Mesenchymal stem cell (in vitro differentiated cells and primary cell): ENCODE measurements at regions not wholly inside any gene's neighbourhood (a gene's known extent, or its start where the extent isn't known, plus 50 kb on each side); places are given as distances from the start of the nearest gene placed in this dataset.

Experiments used
- DNase-seq: peaks from one replicate; pipeline ENCODE4 v3.0.0-alpha.2; 2013
- H2AFZ ChIP-seq: one replicate; pipeline ENCODE4 v1.6.1; 2013; ENCODE audit warnings: low read depth, mild to moderate bottlenecking, control low read depth, inconsistent platforms, low read length, moderate library complexity
- H2AK5ac ChIP-seq: 2 replicates; pipeline ENCODE4 v1.6.1; 2013; ENCODE audit warnings: low read length, moderate library complexity, mild to moderate bottlenecking, inconsistent platforms; ENCODE audit not compliant: severe bottlenecking
- H2BK120ac ChIP-seq: one replicate; pipeline ENCODE4 v1.6.1; 2013; ENCODE audit warnings: low read depth, mild to moderate bottlenecking, inconsistent platforms, low read length, moderate library complexity
- H2BK12ac ChIP-seq, 2 experiments: one replicate each; pipeline ENCODE4 v1.6.1; 2013; ENCODE audit warnings: inconsistent platforms in 2 of 2, low read length in 2 of 2, mild to moderate bottlenecking in 2 of 2, moderate library complexity in 2 of 2, control low read depth in 1 of 2
- H2BK15ac ChIP-seq: one replicate; pipeline ENCODE4 v1.6.1; 2013; ENCODE audit warnings: mild to moderate bottlenecking, low read depth, inconsistent platforms; ENCODE audit not compliant: poor library complexity, severe bottlenecking
- H2BK5ac ChIP-seq: 2 replicates; pipeline ENCODE4 v1.6.1; 2013; ENCODE audit warnings: low read depth, mild to moderate bottlenecking, low read length, control low read depth, inconsistent platforms; ENCODE audit not compliant: poor library complexity, severe bottlenecking
- H3K14ac ChIP-seq, 2 experiments: one replicate each; pipeline ENCODE4 v1.6.1; 2013; ENCODE audit warnings: inconsistent platforms in 2 of 2, low read length in 2 of 2, control low read depth in 1 of 2, mild to moderate bottlenecking in 1 of 2, moderate library complexity in 1 of 2
- H3K18ac ChIP-seq, 2 experiments: one replicate each; pipeline ENCODE4 v1.6.1; 2013; ENCODE audit warnings: inconsistent platforms in 2 of 2, low read length in 2 of 2, control low read depth in 1 of 2, low read depth in 1 of 2, mild to moderate bottlenecking in 1 of 2
- H3K23ac ChIP-seq, 2 experiments: one replicate each; pipeline ENCODE4 v1.6.1; 2013; ENCODE audit warnings: inconsistent platforms in 2 of 2, low read length in 2 of 2, mild to moderate bottlenecking in 2 of 2, moderate library complexity in 2 of 2, control low read depth in 1 of 2
- H3K27ac ChIP-seq: 2 replicates; pipeline ENCODE4 v1.5.1; 2013; ENCODE audit warnings: mild to moderate bottlenecking, moderate library complexity, low read length, control low read depth, inconsistent platforms; ENCODE audit not compliant: poor library complexity, severe bottlenecking
- H3K27me3 ChIP-seq, 2 experiments: 2 replicates each; pipeline versions ENCODE4 v1.6.1 to v1.7.0; 2013; ENCODE audit warnings: low read length in 2 of 2, mild to moderate bottlenecking in 2 of 2, moderate library complexity in 2 of 2, control low read depth in 1 of 2, inconsistent platforms in 1 of 2; ENCODE audit not compliant: control insufficient read depth in 1 of 2, insufficient read depth in 1 of 2
- H3K36me3 ChIP-seq, 2 experiments: 2 replicates each; pipeline versions ENCODE4 v1.6.1 to v1.7.0; 2013; ENCODE audit warnings: low read length in 2 of 2, control low read depth in 1 of 2, inconsistent platforms in 1 of 2, low read depth in 1 of 2, mild to moderate bottlenecking in 1 of 2; ENCODE audit not compliant: insufficient read depth in 2 of 2, control insufficient read depth in 1 of 2
- H3K4ac ChIP-seq, 2 experiments: one replicate each; pipeline ENCODE4 v1.6.1; 2013; ENCODE audit warnings: inconsistent platforms in 2 of 2, low read length in 2 of 2, mild to moderate bottlenecking in 2 of 2, moderate library complexity in 2 of 2, control low read depth in 1 of 2, low read depth in 1 of 2
- H3K4me1 ChIP-seq: 2 replicates; pipeline ENCODE4 v1.6.1; 2013; ENCODE audit warnings: low read depth, low read length, control low read depth; ENCODE audit not compliant: control insufficient read depth, insufficient read depth
- H3K4me2 ChIP-seq: 2 replicates; pipeline ENCODE4 v1.6.1; 2013; ENCODE audit warnings: low read length, mild to moderate bottlenecking, inconsistent platforms; ENCODE audit not compliant: poor library complexity, severe bottlenecking
- H3K4me3 ChIP-seq, 2 experiments: 2 replicates each; pipeline versions ENCODE4 v1.5.1 to v1.7.0; 2013; ENCODE audit warnings: low read length in 2 of 2, mild to moderate bottlenecking in 2 of 2, control low read depth in 1 of 2, low read depth in 1 of 2; ENCODE audit not compliant: insufficient read depth in 1 of 2
- H3K79me1 ChIP-seq: replicated peaks from 2 replicates; pipeline ENCODE4 v1.6.1; 2013; ENCODE audit warnings: mild to moderate bottlenecking, control low read depth, low read length, inconsistent platforms; ENCODE audit not compliant: poor library complexity, severe bottlenecking
- H3K9ac ChIP-seq: 2 replicates; pipeline ENCODE4 v1.7.0; 2013; ENCODE audit warnings: mild to moderate bottlenecking, low read length, moderate library complexity
- H3K9me3 ChIP-seq: 2 replicates; pipeline ENCODE4 v1.7.0; 2013; ENCODE audit warnings: mild to moderate bottlenecking, low read length; ENCODE audit not compliant: control insufficient read depth
- H4K8ac ChIP-seq: one replicate; pipeline ENCODE4 v1.6.1; 2013; ENCODE audit warnings: inconsistent platforms, mild to moderate bottlenecking, low read length, moderate library complexity
- H4K91ac ChIP-seq: one replicate; pipeline ENCODE4 v1.6.1; 2013; ENCODE audit warnings: mild to moderate bottlenecking, low read length, inconsistent platforms
- WGBS: methylation state at CpG from one replicate; pipeline ENCODE4 v1.1.7; 2013; ENCODE audit warnings: mixed read lengths; 5-methylcytosine and 5-hydroxymethylcytosine counted together

DNA sequence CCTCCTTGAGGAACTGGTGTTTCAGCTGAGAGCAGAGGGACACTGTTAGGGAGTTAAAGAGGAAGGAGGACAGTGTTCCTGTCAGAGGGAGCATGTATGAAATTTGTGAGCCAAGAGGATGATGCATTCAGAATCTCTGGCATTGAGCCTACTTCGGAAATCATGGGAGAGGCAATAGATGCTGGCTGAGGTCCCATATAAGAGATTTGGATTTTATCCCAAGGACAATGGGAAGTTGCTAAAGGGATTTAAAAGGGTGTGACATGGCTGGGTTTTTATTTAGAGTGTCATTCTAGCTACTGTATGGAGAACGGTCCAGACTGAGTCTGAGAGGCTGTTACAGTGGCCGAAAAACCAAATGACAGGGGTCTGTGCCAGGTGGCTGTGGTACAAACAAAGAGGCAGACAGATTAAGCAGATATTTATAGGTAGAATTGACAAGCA is 403.2 kb upstream of the B3GALT2 start:
- Histone ChIP-seq H3K4me2 (no peak overlapping the region), H3K27ac (no peak overlapping the region), H3K4me1 (peaks cover 4% of the 10 kb centered on the region), H2AFZ (no peak overlapping the region), H4K8ac (no peak overlapping the region), H3K27me3 (no peaks in the 10 kb centered on the region), H3K4me3 (no peak overlapping the region), H3K9me3 (no peaks in the 10 kb centered on the region), H4K91ac (no peak overlapping the region), H3K14ac (no peak overlapping the region), H2BK15ac (no peak overlapping the region), H3K4ac (no peak overlapping the region), H3K9ac (no peak overlapping the region), H3K18ac (no peak overlapping the region), H2BK5ac (no peak overlapping the region), H2BK12ac (no peak overlapping the region), H3K23ac (no peak overlapping the region), H2BK120ac (no peak overlapping the region), H2AK5ac (peak overlapping the region; percentile 75), H3K79me1 (no peaks in the 10 kb centered on the region), H3K36me3 (no peaks in the 10 kb centered on the region)
- DNase-seq, result no peak
- WGBS, result 87% methylated on average over 3 of the region's 3 CpGs

DNA sequence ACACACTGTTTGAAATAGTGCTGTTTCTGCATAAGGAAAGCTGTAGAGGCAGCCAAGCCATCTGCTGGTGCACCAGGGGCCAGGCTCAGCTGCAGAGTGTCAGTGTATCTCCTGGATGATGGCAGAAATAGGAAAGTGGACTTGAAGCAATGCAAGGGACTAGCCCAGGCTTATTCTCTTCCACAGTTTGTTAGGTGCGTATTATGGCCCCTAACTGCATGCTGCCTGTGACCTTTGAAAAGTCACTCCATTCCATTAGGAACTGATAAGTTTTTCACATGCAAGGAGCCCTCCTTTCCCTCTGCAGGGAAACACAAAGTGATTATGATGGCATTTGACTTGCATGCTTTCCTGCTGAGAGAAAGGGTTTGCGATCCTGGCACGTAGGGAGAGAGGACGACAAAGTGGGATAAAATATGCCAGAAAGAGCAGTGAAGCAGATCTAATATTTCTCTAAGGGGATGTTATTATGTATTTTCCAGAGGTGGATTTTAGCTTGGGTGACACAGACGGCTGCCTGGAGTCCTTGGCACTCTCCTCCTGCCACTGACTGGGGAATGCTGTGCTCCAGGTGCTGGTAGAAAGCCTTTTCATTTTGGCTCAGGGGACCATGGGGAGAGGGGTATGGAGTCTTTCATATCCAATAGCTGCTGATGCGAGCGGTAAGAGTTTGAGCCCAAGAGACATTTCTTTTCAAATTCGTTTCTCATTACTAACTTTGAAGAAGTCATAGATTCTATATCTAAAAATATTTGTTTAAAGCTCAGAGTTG is 402.1 kb upstream of the B3GALT2 start:
- H3K14ac ChIP-seq, result no peak overlapping the region

DNA sequence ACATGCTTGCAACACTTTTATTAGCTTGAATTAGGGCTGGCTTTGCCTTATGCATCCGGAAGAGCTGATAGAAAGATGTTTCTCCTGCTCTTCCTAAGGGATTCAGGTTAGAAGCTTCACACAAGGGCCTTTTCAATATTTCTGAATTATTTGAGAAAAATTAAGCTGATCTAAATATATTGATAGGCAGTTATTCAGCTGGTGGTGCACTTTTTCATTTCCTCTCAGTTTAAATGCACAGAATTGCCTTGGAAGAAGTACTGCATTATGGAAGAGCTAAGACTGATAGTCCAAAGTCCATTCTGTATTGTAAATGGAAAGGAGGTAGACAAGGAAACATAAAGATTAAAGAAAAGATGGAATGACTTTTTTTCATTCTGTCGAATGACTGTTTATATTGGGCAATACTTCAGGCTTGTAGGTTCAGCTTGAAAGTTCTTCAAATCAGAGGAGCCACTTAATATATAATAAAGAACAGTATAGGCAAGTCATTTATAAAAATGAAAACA is 398.4 kb upstream of the B3GALT2 start:
- H3K79me1 ChIP-seq, result no peaks in the 10 kb centered on the region
- H3K27me3 ChIP-seq, result no peaks in the 10 kb centered on the region
- no peak overlapping the region for H3K27ac ChIP-seq
- H3K4me1 ChIP-seq, result peaks cover 6% of the 10 kb centered on the region
- no peak overlapping the region for H2BK120ac ChIP-seq
- no peak overlapping the region for H3K18ac ChIP-seq
- no peak overlapping the region for H2AK5ac ChIP-seq
- H2AFZ ChIP-seq, result no peak overlapping the region
- WGBS, result 93% methylated on average over 2 of the region's 2 CpGs
- H3K36me3 ChIP-seq, result no peaks in the 10 kb centered on the region
- no peak overlapping the region for H3K4me3 ChIP-seq
- H2BK12ac ChIP-seq, result no peak overlapping the region
- no peak overlapping the region for H3K14ac ChIP-seq
- no peak overlapping the region for H2BK5ac ChIP-seq
- no peak overlapping the region for H3K9ac ChIP-seq
- no peak overlapping the region for H4K91ac ChIP-seq
- no peak overlapping the region for H4K8ac ChIP-seq
- H3K4ac ChIP-seq, result no peak overlapping the region
- H2BK15ac ChIP-seq, result no peak overlapping the region
- no peak overlapping the region for H3K23ac ChIP-seq
- no peak overlapping the region for H3K4me2 ChIP-seq
- H3K9me3 ChIP-seq, result no peaks in the 10 kb centered on the region
- DNase-seq, result no peak

More for the DNA sequence above, 402.1 kb upstream of the B3GALT2 start:
- Histone ChIP-seq H3K23ac (no peak overlapping the region), H3K9me3 (no peaks in the 10 kb centered on the region), H2BK12ac (no peak overlapping the region), H2BK120ac (no peak overlapping the region), H3K79me1 (no peaks in the 10 kb centered on the region), H3K4me2 (peak overlapping the region; percentile 17), H3K27ac (peak overlapping the region; percentile 1), H3K9ac (no peak overlapping the region), H3K18ac (no peak overlapping the region), H2AK5ac (no peak overlapping the region), H3K4me3 (no peak overlapping the region), H3K4ac (no peak overlapping the region), H2BK5ac (no peak overlapping the region), H3K36me3 (no peaks in the 10 kb centered on the region), H3K4me1 (peaks cover 4% of the 10 kb centered on the region), H2AFZ (no peak overlapping the region), H4K91ac (no peak overlapping the region), H3K27me3 (no peaks in the 10 kb centered on the region), H2BK15ac (no peak overlapping the region), H4K8ac (no peak overlapping the region)
- WGBS, result 60% methylated on average over 5 of the region's 8 CpGs
- no peak for DNase-seq

DNA sequence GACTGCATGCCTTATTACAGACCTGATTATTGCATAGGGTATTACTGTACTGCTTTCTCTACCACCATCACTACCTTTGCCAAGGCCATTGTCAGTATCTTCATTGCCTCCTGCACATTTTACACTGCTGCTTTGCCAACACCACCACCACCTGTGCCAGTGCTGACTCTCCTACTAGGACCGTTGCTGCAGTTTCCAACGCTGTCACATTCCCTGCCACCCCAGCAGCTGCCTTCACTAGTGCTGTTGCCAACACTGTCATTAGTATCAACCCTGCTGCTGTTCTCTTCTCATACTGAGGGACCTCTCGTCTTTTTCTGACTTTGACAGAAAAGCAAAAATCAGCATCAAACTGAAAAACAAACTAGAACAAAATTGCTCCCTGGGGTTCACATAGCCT is 394.9 kb upstream of the B3GALT2 start:
- H3K4me1 ChIP-seq, result peaks cover 2% of the 10 kb centered on the region
- peak overlapping the region in 1 of 2 experiments; percentile 47 for H3K23ac ChIP-seq
- H2AFZ ChIP-seq, result no peak overlapping the region
- no peak for DNase-seq
- H3K27me3 ChIP-seq, result no peaks in the 10 kb centered on the region
- H3K4me2 ChIP-seq, result no peak overlapping the region
- H3K36me3 ChIP-seq, result no peaks in the 10 kb centered on the region
- H4K91ac ChIP-seq, result no peak overlapping the region
- no peaks in the 10 kb centered on the region for H3K9me3 ChIP-seq
- no peak overlapping the region for H3K9ac ChIP-seq
- H2AK5ac ChIP-seq, result no peak overlapping the region
- H2BK5ac ChIP-seq, result no peak overlapping the region
- H3K14ac ChIP-seq, result no peak overlapping the region
- H3K4ac ChIP-seq, result no peak overlapping the region
- no peak overlapping the region for H3K4me3 ChIP-seq
- no peak overlapping the region for H3K27ac ChIP-seq
- H3K18ac ChIP-seq, result no peak overlapping the region
- H2BK120ac ChIP-seq, result no peak overlapping the region
- no peak overlapping the region for H2BK12ac ChIP-seq
- H3K79me1 ChIP-seq, result no peaks in the 10 kb centered on the region
- peak overlapping the region; percentile 1 for H4K8ac ChIP-seq
- 93% methylated on average over 3 of the region's 3 CpGs for WGBS
- H2BK15ac ChIP-seq, result no peak overlapping the region
